Amniotic stem cell (primary cell): ENCODE measurements at regions not wholly inside any gene's neighbourhood (a gene's known extent, or its start where the extent isn't known, plus 50 kb on each side); places are given as distances from the start of the nearest gene placed in this dataset.

ENCODE experiments used
- DNase-seq: peaks from one replicate; lab custom pipeline; 2025; lab: John Stamatoyannopoulos, UW

GRCh38 chr13:57784633-57785032 is 153.1 kb downstream of the PCDH17 start:
- no peak for DNase-seq

- no peak for DNase-seq
These were observed 155.7 kb downstream of the PCDH17 start for GRCh38 chr13:57787058-57787791.

- DNase-seq, result no peak
These were observed 168.1 kb downstream of the PCDH17 start for GRCh38 chr13:57799624-57800023.

GRCh38 chr13:57813651-57814050 is 182.1 kb downstream of the PCDH17 start:
- DNase-seq, result no peak

GRCh38 chr13:57815600-57815999 is 184.1 kb downstream of the PCDH17 start:
- no peak for DNase-seq

- DNase-seq, result no peak
These were observed 189.4 kb downstream of the PCDH17 start for GRCh38 chr13:57820924-57821323.

GRCh38 chr13:57823704-57824103 is 192.2 kb downstream of the PCDH17 start:
- no peak for DNase-seq

GRCh38 chr13:57824121-57824520 is 192.6 kb downstream of the PCDH17 start:
- no peak for DNase-seq

GRCh38 chr13:57825066-57825465 is 193.5 kb downstream of the PCDH17 start:
- no peak for DNase-seq

- DNase-seq, result no peak
These were observed 198.0 kb downstream of the PCDH17 start for GRCh38 chr13:57829496-57829895.

- DNase-seq, result no peak
These were observed 200.6 kb downstream of the PCDH17 start for GRCh38 chr13:57832187-57832586.

GRCh38 chr13:57837801-57838200 is 206.3 kb downstream of the PCDH17 start:
- no peak for DNase-seq

GRCh38 chr13:57843521-57843920 is 212.0 kb downstream of the PCDH17 start:
- DNase-seq, result no peak

GRCh38 chr13:57846600-57847173 is 215.1 kb downstream of the PCDH17 start:
- no peak for DNase-seq

- no peak for DNase-seq
These were observed 226.4 kb downstream of the PCDH17 start for GRCh38 chr13:57857945-57858344.

- DNase-seq, result no peak
These were observed 226.8 kb downstream of the PCDH17 start for GRCh38 chr13:57858376-57858775.

- no peak for DNase-seq
These were observed 231.3 kb downstream of the PCDH17 start for GRCh38 chr13:57862879-57863278.

GRCh38 chr13:57865600-57866294 is 234.2 kb downstream of the PCDH17 start:
- DNase-seq, result no peak

- DNase-seq, result no peak
These were observed 243.0 kb downstream of the PCDH17 start for GRCh38 chr13:57874530-57874929.

GRCh38 chr13:57877601-57878000 is 246.1 kb downstream of the PCDH17 start:
- no peak for DNase-seq

GRCh38 chr13:57878291-57878690 is 246.7 kb downstream of the PCDH17 start:
- no peak for DNase-seq

GRCh38 chr13:57897225-57897624 is 265.7 kb downstream of the PCDH17 start:
- DNase-seq, result no peak

- DNase-seq, result no peak
These were observed 267.6 kb downstream of the PCDH17 start for GRCh38 chr13:57899096-57899495.
